Hematopoietic multipotent progenitor cell treated with erythropoietin and hydrocortisone succinate and interleukin-3 and kit ligand, for 15 days (in vitro differentiated cells): ENCODE measurements at regions not wholly inside any gene's neighbourhood (a gene's known extent, or its start where the extent isn't known, plus 50 kb on each side); places are given as distances from the start of the nearest gene placed in this dataset.

Experiments used
- DNase-seq: peaks from one replicate; pipeline ENCODE4 v3.0.0-alpha.2; 2015; ENCODE audit warnings: low spot score

- no peak for DNase-seq
Observed at GRCh38 chr5:1706021-1706420, 93.6 kb downstream of the MRPL36 start.

- DNase-seq, result no peak
Observed at GRCh38 chr5:1704676-1705075, 95.0 kb downstream of the MRPL36 start.

- DNase-seq, result no peak
Observed at GRCh38 chr5:1704266-1704665, 95.4 kb downstream of the MRPL36 start.

- DNase-seq, result no peak
Observed at GRCh38 chr5:1703352-1704050, 96.1 kb downstream of the MRPL36 start.

- no peak for DNase-seq
Observed at GRCh38 chr5:1702318-1702717, 97.3 kb downstream of the MRPL36 start.

- no peak for DNase-seq
Observed at GRCh38 chr5:1701884-1702283, 97.8 kb downstream of the MRPL36 start.

- DNase-seq, result no peak
Observed at GRCh38 chr5:1701216-1701864, 98.3 kb downstream of the MRPL36 start.

- no peak for DNase-seq
Observed at GRCh38 chr5:1699394-1699793, 100.2 kb downstream of the MRPL36 start.

GRCh38 chr5:1698589-1699316 is 100.9 kb downstream of the MRPL36 start:
- no peak for DNase-seq

GRCh38 chr5:1692381-1692780 is 107.3 kb downstream of the MRPL36 start:
- DNase-seq, result no peak

- no peak for DNase-seq
Observed at GRCh38 chr5:1687301-1687970, 112.2 kb downstream of the MRPL36 start.

GRCh38 chr5:1686016-1686802 is 113.4 kb downstream of the MRPL36 start:
- DNase-seq, result no peak

GRCh38 chr5:1685066-1685465 is 114.6 kb downstream of the MRPL36 start:
- DNase-seq, result no peak

GRCh38 chr5:1681955-1682354 is 117.7 kb downstream of the MRPL36 start:
- no peak for DNase-seq

GRCh38 chr5:1673042-1673677 is 126.5 kb downstream of the MRPL36 start:
- no peak for DNase-seq

GRCh38 chr5:1672396-1672795 is 127.2 kb downstream of the MRPL36 start:
- no peak for DNase-seq

GRCh38 chr5:1671351-1671750 is 128.3 kb downstream of the MRPL36 start:
- DNase-seq, result no peak

- no peak for DNase-seq
Observed at GRCh38 chr5:1670351-1670750, 129.3 kb downstream of the MRPL36 start.

GRCh38 chr5:1669276-1670155 is 130.1 kb downstream of the MRPL36 start:
- no peak for DNase-seq

GRCh38 chr5:1668141-1668721 is 131.4 kb downstream of the MRPL36 start:
- DNase-seq, result no peak
